Esophagus muscularis mucosa (tissue), 4 donors: ENCODE measurements at regions not wholly inside any gene's neighbourhood (a gene's known extent, or its start where the extent isn't known, plus 50 kb on each side); places are given as distances from the start of the nearest gene placed in this dataset.
"Not testable (repeated sequence)": the region's sequence is repeated elsewhere in the genome, so short reads cannot be mapped to it uniquely, and the experiment has no call there.

Experiments
- DNase-seq: peaks from one replicate; pipeline ENCODE4 v3.0.0-alpha.2; 2017; ENCODE audit errors: extremely low spot score
- H3K27ac ChIP-seq, 4 donors: fragments of 200-600 bp; sonication (generic); replicated peaks in 1 of 4; 1 replicate in 3 of 4; 2 replicates in 1 of 4; pipeline ENCODE4 v1.5.1; 2016 to 2019; ENCODE audit warnings: mild to moderate bottlenecking in 1 of 4
- H3K27me3 ChIP-seq, 4 donors: fragments of 200-600 bp; sonication (generic); one replicate each; pipeline versions ENCODE4 v1.5.1 to v1.6.0; 2016 to 2019
- H3K36me3 ChIP-seq, 4 donors: fragments of 200-600 bp; sonication (generic); one replicate each; pipeline ENCODE4 v1.5.1; 2016 to 2019
- H3K4me1 ChIP-seq, 4 donors: fragments of 200-600 bp; sonication (generic); one replicate each; pipeline ENCODE4 v1.5.1; 2016 to 2019
- H3K4me3 ChIP-seq, 4 donors: fragments of 200-600 bp; sonication (generic); 1 replicate in 2 of 4; 2 replicates in 2 of 4; pipeline ENCODE4 v1.5.1; 2016 to 2019; ENCODE audit warnings: mild to moderate bottlenecking in 4 of 4, moderate library complexity in 1 of 4
- H3K9me3 ChIP-seq, 4 donors: fragments of 200-600 bp; sonication (generic); 1 replicate in 3 of 4; 2 replicates in 1 of 4; pipeline ENCODE4 v1.5.1; 2016 to 2019
- EP300 ChIP-seq: sonication (generic); formaldehyde crosslinking; IDR thresholded peaks from one replicate; pipeline ENCODE4 v1.6.1; 2017; ENCODE audit warnings: antibody characterized with exemption
- POLR2A ChIP-seq: fragments of 450-650 bp; IDR thresholded peaks from one replicate; pipeline ENCODE4 v1.6.1; 2017; ENCODE audit warnings: antibody characterized with exemption, moderate library complexity, mild to moderate bottlenecking, low read depth
- POLR2AphosphoS5 ChIP-seq, 2 donors: sonication (generic); formaldehyde crosslinking; IDR thresholded peaks; one replicate each; pipeline ENCODE4 v1.6.1; 2017; ENCODE audit warnings: antibody characterized with exemption in 2 of 2
- WGBS: methylation state at CpG from one replicate; pipeline ENCODE4 v1.1.5; 2018; 5-methylcytosine and 5-hydroxymethylcytosine counted together
- intact Hi-C: fragments of 100-400 bp; cut with DNase I; formaldehyde crosslinking; loops from one replicate; pipeline ENCODE4 v1.15.1; 2023
- TF ChIP-seq, protein P1 (sequence below), 3 experiments: fragments of 200-600 bp in 2 of 3; fragments of 450-650 bp in 1 of 3; sonication (generic) in 2 of 3; IDR thresholded peaks; one replicate each; pipeline ENCODE4 v1.5.1; 2017 to 2019; ENCODE audit warnings: antibody characterized with exemption in 3 of 3, mild to moderate bottlenecking in 2 of 3, moderate library complexity in 1 of 3

- intact Hi-C loops: no loop called here
- 87% methylated on average over 7 of the region's 7 CpGs for WGBS
- H3K4me3 ChIP-seq: no peak overlapping the region
- no peak for TF ChIP-seq POLR2AphosphoS5 (IDR thresholded peaks at IDR 0.05)
- TF ChIP-seq POLR2A: no peak
- TF ChIP-seq EP300: no peak
- H3K27me3 ChIP-seq: peaks cover 0 to 3% (median 0%) of the 10 kb centered on the region in 4 donors
- H3K27ac ChIP-seq: no peak overlapping the region
- no peaks in the 10 kb centered on the region for H3K4me1 ChIP-seq
- no peak for DNase-seq
- H3K36me3 ChIP-seq: no peaks in the 10 kb centered on the region
- no peaks in the 10 kb centered on the region for H3K9me3 ChIP-seq
Measured at GRCh38 chr17:34755371-34755770, 176.0 kb downstream of the TMEM132E start.

- no peak overlapping the region for H3K4me3 ChIP-seq
- intact Hi-C loops: no loop called here
- no peak for DNase-seq
- H3K36me3 ChIP-seq: no peaks in the 10 kb centered on the region
- no peaks in the 10 kb centered on the region for H3K27me3 ChIP-seq
- 29% methylated on average over 1 of the region's 1 CpG for WGBS
- TF ChIP-seq, protein P1, sequence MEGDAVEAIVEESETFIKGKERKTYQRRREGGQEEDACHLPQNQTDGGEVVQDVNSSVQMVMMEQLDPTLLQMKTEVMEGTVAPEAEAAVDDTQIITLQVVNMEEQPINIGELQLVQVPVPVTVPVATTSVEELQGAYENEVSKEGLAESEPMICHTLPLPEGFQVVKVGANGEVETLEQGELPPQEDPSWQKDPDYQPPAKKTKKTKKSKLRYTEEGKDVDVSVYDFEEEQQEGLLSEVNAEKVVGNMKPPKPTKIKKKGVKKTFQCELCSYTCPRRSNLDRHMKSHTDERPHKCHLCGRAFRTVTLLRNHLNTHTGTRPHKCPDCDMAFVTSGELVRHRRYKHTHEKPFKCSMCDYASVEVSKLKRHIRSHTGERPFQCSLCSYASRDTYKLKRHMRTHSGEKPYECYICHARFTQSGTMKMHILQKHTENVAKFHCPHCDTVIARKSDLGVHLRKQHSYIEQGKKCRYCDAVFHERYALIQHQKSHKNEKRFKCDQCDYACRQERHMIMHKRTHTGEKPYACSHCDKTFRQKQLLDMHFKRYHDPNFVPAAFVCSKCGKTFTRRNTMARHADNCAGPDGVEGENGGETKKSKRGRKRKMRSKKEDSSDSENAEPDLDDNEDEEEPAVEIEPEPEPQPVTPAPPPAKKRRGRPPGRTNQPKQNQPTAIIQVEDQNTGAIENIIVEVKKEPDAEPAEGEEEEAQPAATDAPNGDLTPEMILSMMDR (IDR thresholded peaks at IDR 0.05): no peak
- TF ChIP-seq POLR2AphosphoS5 (IDR thresholded peaks at IDR 0.05) (no peak), EP300 (no peak), POLR2A (no peak)
- H3K9me3 ChIP-seq: peaks cover 0 to 8% (median 5%) of the 10 kb centered on the region in 4 donors
- no peak overlapping the region for H3K27ac ChIP-seq
- no peaks in the 10 kb centered on the region for H3K4me1 ChIP-seq
Measured at GRCh38 chr17:34750004-34750403, 170.6 kb downstream of the TMEM132E start.

DNA sequence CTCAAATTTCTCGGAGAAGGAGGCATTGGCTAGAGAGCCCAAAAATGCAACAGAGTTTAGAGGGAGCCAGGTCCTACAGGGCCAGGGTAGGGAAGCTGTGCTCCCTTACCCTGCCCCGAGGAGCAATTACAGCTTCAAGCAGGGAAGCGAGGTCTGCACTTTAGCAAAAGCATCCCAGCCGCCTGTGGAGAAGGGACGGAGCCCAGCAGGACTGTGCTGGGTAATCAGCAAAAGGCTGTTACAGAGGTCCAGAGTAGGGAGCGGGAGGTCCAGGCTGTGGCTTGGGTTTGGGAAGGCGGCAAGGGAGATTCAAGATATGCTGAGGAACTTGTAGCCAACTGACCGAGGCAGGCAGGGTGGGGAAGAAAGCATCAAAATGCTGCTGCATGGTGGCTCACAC, 162.6 kb downstream of the TMEM132E start:
- no peak overlapping the region for H3K27ac ChIP-seq
- no peaks in the 10 kb centered on the region for H3K36me3 ChIP-seq
- intact Hi-C loops: no loop called here
- H3K27me3 ChIP-seq: no peaks in the 10 kb centered on the region
- TF ChIP-seq POLR2A: no peak
- TF ChIP-seq EP300: no peak
- TF ChIP-seq, protein P1 (IDR thresholded peaks at IDR 0.05): no peak
- no peak for TF ChIP-seq POLR2AphosphoS5 (IDR thresholded peaks at IDR 0.05)
- WGBS: 51% methylated on average over 8 of the region's 8 CpGs
- H3K4me1 ChIP-seq: no peaks in the 10 kb centered on the region
- no peak for DNase-seq
- no peak overlapping the region for H3K4me3 ChIP-seq
- H3K9me3 ChIP-seq: peaks cover 0 to 8% (median 0%) of the 10 kb centered on the region in 4 donors

- peaks cover 0 to 4% (median 0%) of the 10 kb centered on the region in 4 donors for H3K9me3 ChIP-seq
- DNase-seq: no peak
- no peak for TF ChIP-seq POLR2AphosphoS5 (IDR thresholded peaks at IDR 0.05)
- no peaks in the 10 kb centered on the region for H3K36me3 ChIP-seq
- no peaks in the 10 kb centered on the region for H3K4me1 ChIP-seq
- intact Hi-C loops: no loop called here
- no peak overlapping the region for H3K4me3 ChIP-seq
- H3K27ac ChIP-seq: no peak overlapping the region
- 63% methylated on average over 8 of the region's 8 CpGs for WGBS
- H3K27me3 ChIP-seq: no peaks in the 10 kb centered on the region
Measured at GRCh38 chr17:34740565-34741520, 161.5 kb downstream of the TMEM132E start.

- no peak for DNase-seq
- no peaks in the 10 kb centered on the region for H3K4me1 ChIP-seq
- H3K36me3 ChIP-seq: no peaks in the 10 kb centered on the region
- H3K27ac ChIP-seq: no peak overlapping the region
- TF ChIP-seq, protein P1 (IDR thresholded peaks at IDR 0.05): no peak
- TF ChIP-seq POLR2A: no peak
- no peak for TF ChIP-seq POLR2AphosphoS5 (IDR thresholded peaks at IDR 0.05)
- no peak for TF ChIP-seq EP300
- WGBS: 67% methylated on average over 4 of the region's 5 CpGs
- peaks cover 0 to 4% (median 0%) of the 10 kb centered on the region in 4 donors for H3K9me3 ChIP-seq
- no peaks in the 10 kb centered on the region for H3K27me3 ChIP-seq
- intact Hi-C loops: no loop called here
- H3K4me3 ChIP-seq: no peak overlapping the region
Measured at GRCh38 chr17:34739386-34739785, 160.0 kb downstream of the TMEM132E start.

DNA sequence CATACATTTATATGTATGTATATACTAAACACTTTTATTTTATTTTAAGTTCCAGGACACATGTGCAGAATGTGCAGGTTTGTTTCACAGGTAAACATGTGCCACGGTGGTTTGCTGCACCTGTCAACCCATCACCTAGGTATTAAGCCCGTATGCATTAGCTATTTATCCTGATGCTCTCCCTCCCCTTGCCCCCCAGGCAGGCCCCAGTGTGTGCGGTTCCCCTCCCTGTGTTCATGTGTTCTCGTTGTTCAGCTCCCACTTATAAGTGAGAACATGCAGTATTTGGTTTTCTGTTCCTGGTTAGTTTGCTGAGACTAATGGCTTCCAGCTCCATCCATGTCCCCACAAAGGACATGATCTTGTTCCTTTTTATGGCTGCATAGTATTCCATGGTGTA, 158.3 kb downstream of the TMEM132E start:
- DNase-seq: not testable (repeated sequence)

More for the DNA sequence above, 158.3 kb downstream of the TMEM132E start:
- H3K36me3 ChIP-seq, H3K4me1 ChIP-seq, H3K4me3 ChIP-seq, H3K9me3 ChIP-seq, H3K27ac ChIP-seq, intact Hi-C loops: not testable (repeated sequence)
- 55% methylated on average over 4 of the region's 4 CpGs for WGBS
- H3K27me3 ChIP-seq: peaks cover 0 to 14% (median 0%) of the 10 kb centered on the region in 4 donors
